ENCODE measurements at regions not wholly inside any gene's neighbourhood (a gene's known extent, or its start where the extent isn't known, plus 50 kb on each side); places are given as distances from the start of the nearest gene placed in this dataset.

DNA sequence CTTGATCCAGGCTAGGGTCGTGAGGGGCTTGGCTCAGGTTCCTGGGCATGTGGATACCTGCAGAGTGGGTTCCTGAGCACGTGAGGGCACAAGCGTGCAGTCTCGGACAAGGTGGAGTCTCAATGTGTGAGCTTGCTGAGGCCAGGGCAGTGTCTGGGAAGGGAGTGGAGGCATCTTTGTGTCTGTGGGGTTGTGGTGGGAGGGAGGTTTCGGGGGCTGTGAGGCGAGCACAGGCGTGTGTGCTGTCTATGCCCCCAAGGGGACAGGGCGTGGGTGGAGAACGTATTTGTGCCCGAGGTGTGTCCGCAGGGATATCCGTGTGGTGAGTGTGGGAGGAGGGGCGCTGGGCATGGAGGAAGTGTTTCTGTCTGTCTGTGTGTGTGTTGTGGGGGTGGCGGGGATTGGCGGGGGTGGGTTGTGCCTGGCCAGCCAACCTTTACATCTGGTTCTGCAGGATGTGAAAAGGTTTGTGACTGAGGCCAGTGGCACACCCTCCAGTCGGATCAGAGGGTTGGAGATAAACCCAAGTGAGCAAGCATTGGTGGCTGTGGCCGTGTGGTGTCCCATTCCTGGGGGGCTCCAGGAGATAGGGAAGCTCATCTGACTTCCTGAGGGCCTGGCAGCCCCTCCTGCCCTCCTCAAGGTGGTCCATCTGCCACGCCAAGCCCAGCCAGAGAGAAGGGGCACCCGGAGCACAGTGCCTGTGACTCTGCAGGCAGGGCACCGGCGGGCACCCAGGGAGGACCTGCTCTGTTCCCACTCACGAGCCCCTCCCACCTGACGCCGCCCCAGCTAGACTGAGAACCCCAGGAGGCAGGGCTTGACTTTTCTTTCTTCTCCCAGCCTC lies 57.1 kb downstream of the ZFP36L2 start (continued):
- TF ChIP-seq TCF3 (IDR thresholded peaks at IDR 0.05; ENCODE audit: borderline replicate concordance, insufficient read depth, low read depth, low read length) (0 out of 2 replicates have a peak, but pooled peaks have one; percentile 17), BHLHE40 (IDR thresholded peaks at IDR 0.05; ENCODE audit: borderline replicate concordance in 1 of 2, low read depth in 2 of 2, low read length in 1 of 2) (peak; percentile 77 to 89), SPI1 (IDR thresholded peaks at IDR 0.05; ENCODE audit: borderline replicate concordance, insufficient read depth, low read depth, low read length) (no peak; the same call in 1 of the 2 replicates), SMARCA5 (IDR thresholded peaks at IDR 0.05) (peak; percentile 25; the same call in 1 of the 2 replicates), SP1 (IDR thresholded peaks at IDR 0.05; ENCODE audit: low read depth, low read length) (no peak), RELA (IDR thresholded peaks at IDR 0.05; ENCODE audit: borderline replicate concordance, partially characterized antibody) (no peak), ETV6 (conservative IDR thresholded peaks at IDR 0.05 in 1 of 2, IDR thresholded peaks at IDR 0.05 in 1 of 2; ENCODE audit: borderline replicate concordance in 1 of 2, low read depth in 1 of 2) (no peak), LARP7 (IDR thresholded peaks at IDR 0.05) (no peak), SIX5 (IDR thresholded peaks at IDR 0.05; ENCODE audit: low read depth, low read length, severe bottlenecking) (no peak), KDM1A (IDR thresholded peaks at IDR 0.05; ENCODE audit: borderline replicate concordance) (no peak), RB1 (IDR thresholded peaks at IDR 0.05; ENCODE audit: borderline replicate concordance) (peak; percentile 80; the same call in 1 of the 2 replicates), JUND (IDR thresholded peaks at IDR 0.05; ENCODE audit: low read depth, low read length) (peak; percentile 8; the same call in 1 of the 2 replicates)
- TF ChIP-seq, protein P1, sequence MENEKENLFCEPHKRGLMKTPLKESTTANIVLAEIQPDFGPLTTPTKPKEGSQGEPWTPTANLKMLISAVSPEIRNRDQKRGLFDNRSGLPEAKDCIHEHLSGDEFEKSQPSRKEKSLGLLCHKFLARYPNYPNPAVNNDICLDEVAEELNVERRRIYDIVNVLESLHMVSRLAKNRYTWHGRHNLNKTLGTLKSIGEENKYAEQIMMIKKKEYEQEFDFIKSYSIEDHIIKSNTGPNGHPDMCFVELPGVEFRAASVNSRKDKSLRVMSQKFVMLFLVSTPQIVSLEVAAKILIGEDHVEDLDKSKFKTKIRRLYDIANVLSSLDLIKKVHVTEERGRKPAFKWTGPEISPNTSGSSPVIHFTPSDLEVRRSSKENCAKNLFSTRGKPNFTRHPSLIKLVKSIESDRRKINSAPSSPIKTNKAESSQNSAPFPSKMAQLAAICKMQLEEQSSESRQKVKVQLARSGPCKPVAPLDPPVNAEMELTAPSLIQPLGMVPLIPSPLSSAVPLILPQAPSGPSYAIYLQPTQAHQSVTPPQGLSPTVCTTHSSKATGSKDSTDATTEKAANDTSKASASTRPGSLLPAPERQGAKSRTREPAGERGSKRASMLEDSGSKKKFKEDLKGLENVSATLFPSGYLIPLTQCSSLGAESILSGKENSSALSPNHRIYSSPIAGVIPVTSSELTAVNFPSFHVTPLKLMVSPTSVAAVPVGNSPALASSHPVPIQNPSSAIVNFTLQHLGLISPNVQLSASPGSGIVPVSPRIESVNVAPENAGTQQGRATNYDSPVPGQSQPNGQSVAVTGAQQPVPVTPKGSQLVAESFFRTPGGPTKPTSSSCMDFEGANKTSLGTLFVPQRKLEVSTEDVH (IDR thresholded peaks at IDR 0.05; ENCODE audit: low read depth, partially characterized antibody), result no peak
- TF ChIP-seq, protein P2, sequence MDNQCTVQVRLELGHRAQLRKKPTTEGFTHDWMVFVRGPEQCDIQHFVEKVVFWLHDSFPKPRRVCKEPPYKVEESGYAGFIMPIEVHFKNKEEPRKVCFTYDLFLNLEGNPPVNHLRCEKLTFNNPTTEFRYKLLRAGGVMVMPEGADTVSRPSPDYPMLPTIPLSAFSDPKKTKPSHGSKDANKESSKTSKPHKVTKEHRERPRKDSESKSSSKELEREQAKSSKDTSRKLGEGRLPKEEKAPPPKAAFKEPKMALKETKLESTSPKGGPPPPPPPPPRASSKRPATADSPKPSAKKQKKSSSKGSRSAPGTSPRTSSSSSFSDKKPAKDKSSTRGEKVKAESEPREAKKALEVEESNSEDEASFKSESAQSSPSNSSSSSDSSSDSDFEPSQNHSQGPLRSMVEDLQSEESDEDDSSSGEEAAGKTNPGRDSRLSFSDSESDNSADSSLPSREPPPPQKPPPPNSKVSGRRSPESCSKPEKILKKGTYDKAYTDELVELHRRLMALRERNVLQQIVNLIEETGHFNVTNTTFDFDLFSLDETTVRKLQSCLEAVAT (IDR thresholded peaks at IDR 0.05), result peak; percentile 88
- TF ChIP-seq, protein P3, sequence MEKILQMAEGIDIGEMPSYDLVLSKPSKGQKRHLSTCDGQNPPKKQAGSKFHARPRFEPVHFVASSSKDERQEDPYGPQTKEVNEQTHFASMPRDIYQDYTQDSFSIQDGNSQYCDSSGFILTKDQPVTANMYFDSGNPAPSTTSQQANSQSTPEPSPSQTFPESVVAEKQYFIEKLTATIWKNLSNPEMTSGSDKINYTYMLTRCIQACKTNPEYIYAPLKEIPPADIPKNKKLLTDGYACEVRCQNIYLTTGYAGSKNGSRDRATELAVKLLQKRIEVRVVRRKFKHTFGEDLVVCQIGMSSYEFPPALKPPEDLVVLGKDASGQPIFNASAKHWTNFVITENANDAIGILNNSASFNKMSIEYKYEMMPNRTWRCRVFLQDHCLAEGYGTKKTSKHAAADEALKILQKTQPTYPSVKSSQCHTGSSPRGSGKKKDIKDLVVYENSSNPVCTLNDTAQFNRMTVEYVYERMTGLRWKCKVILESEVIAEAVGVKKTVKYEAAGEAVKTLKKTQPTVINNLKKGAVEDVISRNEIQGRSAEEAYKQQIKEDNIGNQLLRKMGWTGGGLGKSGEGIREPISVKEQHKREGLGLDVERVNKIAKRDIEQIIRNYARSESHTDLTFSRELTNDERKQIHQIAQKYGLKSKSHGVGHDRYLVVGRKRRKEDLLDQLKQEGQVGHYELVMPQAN (conservative IDR thresholded peaks at IDR 0.05), result no peak
- TF ChIP-seq, protein P4, sequence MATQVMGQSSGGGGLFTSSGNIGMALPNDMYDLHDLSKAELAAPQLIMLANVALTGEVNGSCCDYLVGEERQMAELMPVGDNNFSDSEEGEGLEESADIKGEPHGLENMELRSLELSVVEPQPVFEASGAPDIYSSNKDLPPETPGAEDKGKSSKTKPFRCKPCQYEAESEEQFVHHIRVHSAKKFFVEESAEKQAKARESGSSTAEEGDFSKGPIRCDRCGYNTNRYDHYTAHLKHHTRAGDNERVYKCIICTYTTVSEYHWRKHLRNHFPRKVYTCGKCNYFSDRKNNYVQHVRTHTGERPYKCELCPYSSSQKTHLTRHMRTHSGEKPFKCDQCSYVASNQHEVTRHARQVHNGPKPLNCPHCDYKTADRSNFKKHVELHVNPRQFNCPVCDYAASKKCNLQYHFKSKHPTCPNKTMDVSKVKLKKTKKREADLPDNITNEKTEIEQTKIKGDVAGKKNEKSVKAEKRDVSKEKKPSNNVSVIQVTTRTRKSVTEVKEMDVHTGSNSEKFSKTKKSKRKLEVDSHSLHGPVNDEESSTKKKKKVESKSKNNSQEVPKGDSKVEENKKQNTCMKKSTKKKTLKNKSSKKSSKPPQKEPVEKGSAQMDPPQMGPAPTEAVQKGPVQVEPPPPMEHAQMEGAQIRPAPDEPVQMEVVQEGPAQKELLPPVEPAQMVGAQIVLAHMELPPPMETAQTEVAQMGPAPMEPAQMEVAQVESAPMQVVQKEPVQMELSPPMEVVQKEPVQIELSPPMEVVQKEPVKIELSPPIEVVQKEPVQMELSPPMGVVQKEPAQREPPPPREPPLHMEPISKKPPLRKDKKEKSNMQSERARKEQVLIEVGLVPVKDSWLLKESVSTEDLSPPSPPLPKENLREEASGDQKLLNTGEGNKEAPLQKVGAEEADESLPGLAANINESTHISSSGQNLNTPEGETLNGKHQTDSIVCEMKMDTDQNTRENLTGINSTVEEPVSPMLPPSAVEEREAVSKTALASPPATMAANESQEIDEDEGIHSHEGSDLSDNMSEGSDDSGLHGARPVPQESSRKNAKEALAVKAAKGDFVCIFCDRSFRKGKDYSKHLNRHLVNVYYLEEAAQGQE (IDR thresholded peaks at IDR 0.05; ENCODE audit: low read depth, low read length), result no peak
- TF ChIP-seq, protein P5, sequence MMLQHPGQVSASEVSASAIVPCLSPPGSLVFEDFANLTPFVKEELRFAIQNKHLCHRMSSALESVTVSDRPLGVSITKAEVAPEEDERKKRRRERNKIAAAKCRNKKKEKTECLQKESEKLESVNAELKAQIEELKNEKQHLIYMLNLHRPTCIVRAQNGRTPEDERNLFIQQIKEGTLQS (IDR thresholded peaks at IDR 0.05; ENCODE audit: borderline replicate concordance, extremely low read depth, low read depth, low read length), result no peak
